ENCODE measurements at regions not wholly inside any gene's neighbourhood (a gene's known extent, or its start where the extent isn't known, plus 50 kb on each side); places are given as distances from the start of the nearest gene placed in this dataset.
A peak's percentile ranks its signal among the peaks of the same experiment; 100 is the strongest.

- H3K4me2 ChIP-seq (ENCODE audit: insufficient read depth, low read length) = no peak overlapping the region
- TF ChIP-seq CTCF (IDR thresholded peaks at IDR 0.05; ENCODE audit: extremely low read depth, low read depth, low read length) = no peak
- H3K36me3 ChIP-seq (ENCODE audit: insufficient read depth, low read length) = no peaks in the 10 kb centered on the region
- no peak overlapping the region for H3K4me3 ChIP-seq (ENCODE audit: insufficient read depth, low read length)
- H3K27me3 ChIP-seq (ENCODE audit: insufficient read depth, low read length) = no peaks in the 10 kb centered on the region
- H2AFZ ChIP-seq (ENCODE audit: low read length) = no peak overlapping the region
- no peak overlapping the region for H3K27ac ChIP-seq (ENCODE audit: low read depth, low read length)
- H3K79me2 ChIP-seq (ENCODE audit: insufficient read depth, low read length) = no peaks in the 10 kb centered on the region
- H3K4me1 ChIP-seq (ENCODE audit: insufficient read depth, low read length) = peaks cover 11% of the 10 kb centered on the region
- DNase-seq (ENCODE audit: insufficient read length, low spot score, missing footprints) = no peak
- no peaks in the 10 kb centered on the region for H4K20me1 ChIP-seq (ENCODE audit: insufficient read depth, low read length)
- no peaks in the 10 kb centered on the region for H3K9me3 ChIP-seq (ENCODE audit: low read depth, low read length)
Observed at GRCh38 chr2:104777721-104778120, 76.2 kb upstream of the POU3F3 start.

DNA sequence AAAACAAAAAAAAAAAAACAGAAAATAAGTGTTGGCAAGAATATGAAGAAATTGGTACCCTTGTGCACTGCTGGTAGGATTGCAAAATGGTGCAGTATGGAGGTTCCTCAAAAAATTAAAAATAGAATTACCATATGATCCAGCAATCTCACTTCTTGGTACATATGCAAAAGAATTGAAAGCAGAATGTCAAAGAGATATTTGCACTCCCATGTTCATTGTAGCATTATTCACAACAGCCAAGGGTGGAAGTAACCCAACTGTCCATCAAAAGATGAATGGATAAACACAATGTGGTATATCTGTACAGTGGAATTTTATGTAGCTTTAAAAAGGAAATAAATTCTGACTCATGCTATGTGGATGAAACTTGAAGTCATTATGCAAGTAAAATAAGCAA lies 72.8 kb upstream of the POU3F3 start:
- no peak overlapping the region for H3K4me2 ChIP-seq (ENCODE audit: insufficient read depth, low read length)
- no peak overlapping the region for H3K4me3 ChIP-seq (ENCODE audit: insufficient read depth, low read length)
- no peak overlapping the region for H3K27ac ChIP-seq (ENCODE audit: low read depth, low read length)
- H2AFZ ChIP-seq (ENCODE audit: low read length) = no peak overlapping the region
- DNase-seq (ENCODE audit: insufficient read length, low spot score, missing footprints) = no peak
- H3K9me3 ChIP-seq (ENCODE audit: low read depth, low read length) = no peaks in the 10 kb centered on the region
- no peaks in the 10 kb centered on the region for H3K27me3 ChIP-seq (ENCODE audit: insufficient read depth, low read length)
- no peaks in the 10 kb centered on the region for H4K20me1 ChIP-seq (ENCODE audit: insufficient read depth, low read length)
- TF ChIP-seq CTCF (IDR thresholded peaks at IDR 0.05; ENCODE audit: extremely low read depth, low read depth, low read length) = no peak
- no peaks in the 10 kb centered on the region for H3K36me3 ChIP-seq (ENCODE audit: insufficient read depth, low read length)
- no peaks in the 10 kb centered on the region for H3K4me1 ChIP-seq (ENCODE audit: insufficient read depth, low read length)
- H3K79me2 ChIP-seq (ENCODE audit: insufficient read depth, low read length) = no peaks in the 10 kb centered on the region

DNA sequence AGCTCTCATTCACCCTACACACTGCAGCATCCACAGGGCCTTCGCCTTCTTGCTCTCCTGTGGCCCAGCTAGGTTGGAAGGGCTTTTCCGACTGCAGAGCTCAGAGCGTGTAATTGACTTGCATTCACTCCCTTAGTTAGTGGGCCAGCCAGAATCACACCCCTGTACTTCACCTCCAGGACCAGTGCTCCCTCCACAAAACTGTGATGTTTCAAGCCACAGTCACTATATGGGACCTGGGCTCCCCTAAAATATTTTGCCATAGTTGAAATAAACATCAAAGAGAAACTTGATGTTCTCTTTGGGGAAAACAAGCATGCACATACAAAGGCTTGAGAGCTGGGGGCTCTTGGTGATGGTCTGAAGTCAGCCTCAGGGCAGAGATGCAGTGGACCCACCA lies 69.7 kb upstream of the POU3F3 start:
- Histone ChIP-seq H3K4me1 (ENCODE audit: insufficient read depth, low read length) (peaks cover 9% of the 10 kb centered on the region), H3K4me3 (ENCODE audit: insufficient read depth, low read length) (no peak overlapping the region), H3K79me2 (ENCODE audit: insufficient read depth, low read length) (no peaks in the 10 kb centered on the region), H2AFZ (ENCODE audit: low read length) (no peak overlapping the region), H3K27me3 (ENCODE audit: insufficient read depth, low read length) (no peaks in the 10 kb centered on the region), H3K36me3 (ENCODE audit: insufficient read depth, low read length) (no peaks in the 10 kb centered on the region), H3K4me2 (ENCODE audit: insufficient read depth, low read length) (no peak overlapping the region), H3K27ac (ENCODE audit: low read depth, low read length) (no peak overlapping the region), H3K9me3 (ENCODE audit: low read depth, low read length) (no peaks in the 10 kb centered on the region), H4K20me1 (ENCODE audit: insufficient read depth, low read length) (no peaks in the 10 kb centered on the region)
- peak; percentile 60 for DNase-seq (ENCODE audit: insufficient read length, low spot score, missing footprints)
- TF ChIP-seq CTCF (IDR thresholded peaks at IDR 0.05; ENCODE audit: extremely low read depth, low read depth, low read length) = no peak

DNA sequence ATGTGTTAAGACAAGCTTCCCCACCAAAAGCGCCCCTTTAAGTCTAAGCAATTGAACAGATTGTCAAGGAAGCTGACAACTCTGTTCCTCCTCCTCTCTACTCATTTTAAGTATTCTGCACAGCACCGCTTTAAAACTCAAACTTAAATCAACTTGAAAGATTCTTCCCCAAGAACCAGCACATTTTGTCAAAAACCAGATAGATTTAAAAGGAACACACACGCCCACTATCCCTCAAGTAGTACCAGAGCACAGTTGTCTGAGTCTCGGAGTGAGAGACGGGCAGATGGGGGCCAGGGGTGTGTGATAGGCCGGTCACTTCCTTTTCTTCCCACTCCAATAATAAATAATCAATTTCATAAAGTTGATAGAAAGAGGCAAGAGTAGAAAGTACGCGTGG lies 67.7 kb upstream of the POU3F3 start:
- H3K27me3 ChIP-seq (ENCODE audit: insufficient read depth, low read length) = no peaks in the 10 kb centered on the region
- no peaks in the 10 kb centered on the region for H3K36me3 ChIP-seq (ENCODE audit: insufficient read depth, low read length)
- no peak overlapping the region for H2AFZ ChIP-seq (ENCODE audit: low read length)
- DNase-seq (ENCODE audit: insufficient read length, low spot score, missing footprints) = no peak
- no peak overlapping the region for H3K4me3 ChIP-seq (ENCODE audit: insufficient read depth, low read length)
- no peaks in the 10 kb centered on the region for H3K9me3 ChIP-seq (ENCODE audit: low read depth, low read length)
- no peak for TF ChIP-seq CTCF (IDR thresholded peaks at IDR 0.05; ENCODE audit: extremely low read depth, low read depth, low read length)
- no peaks in the 10 kb centered on the region for H3K79me2 ChIP-seq (ENCODE audit: insufficient read depth, low read length)
- peaks cover 10% of the 10 kb centered on the region for H3K4me1 ChIP-seq (ENCODE audit: insufficient read depth, low read length)
- H3K27ac ChIP-seq (ENCODE audit: low read depth, low read length) = no peak overlapping the region
- H4K20me1 ChIP-seq (ENCODE audit: insufficient read depth, low read length) = no peaks in the 10 kb centered on the region
- no peak overlapping the region for H3K4me2 ChIP-seq (ENCODE audit: insufficient read depth, low read length)
